H1 (cell line): ENCODE measurements at regions not wholly inside any gene's neighbourhood (a gene's known extent, or its start where the extent isn't known, plus 50 kb on each side); places are given as distances from the start of the nearest gene placed in this dataset.

Source experiments
- CTCF ChIA-PET: fragments of 300-600 bp; sonication (Branson Sonifier 250); formaldehyde crosslinking; loops from one replicate; lab custom pipeline; 2021; ENCODE audit not compliant: partially characterized antibody; lab: Charles Lee
- POLR2A ChIA-PET: fragments of 300-600 bp; sonication (Branson Sonifier 250); formaldehyde crosslinking; loops from one replicate; lab custom pipeline; 2021; ENCODE audit warnings: inconsistent platforms; ENCODE audit not compliant: partially characterized antibody; lab: Charles Lee
- DNase-seq, 2 experiments: peaks; one replicate each; pipeline versions ENCODE4 v3.0.0 to v3.0.0-alpha.2; 2010 to 2022; ENCODE audit warnings: low spot score in 2 of 2, low read depth in 1 of 2, mixed read lengths in 1 of 2
- FAIRE-seq: peaks from 2 replicates; lab custom pipeline; 2011; peaks lifted over from hg19 to GRCh38; lab: Jason Lieb, UNC
- H2AFZ ChIP-seq: 2 replicates; pipeline ENCODE4 v1.8.1; 2012; ENCODE audit warnings: low read length, inconsistent platforms
- H2AK5ac ChIP-seq: 2 replicates; pipeline ENCODE4 v1.6.1; 2013; ENCODE audit warnings: low read depth, low read length
- H2BK120ac ChIP-seq: replicated peaks from 2 replicates; pipeline ENCODE3; 2013; ENCODE audit warnings: low read depth, low read length, inconsistent platforms
- H2BK12ac ChIP-seq: 2 replicates; pipeline ENCODE4 v1.6.1; 2013; ENCODE audit warnings: low read depth, low read length
- H2BK15ac ChIP-seq: 2 replicates; pipeline ENCODE4 v1.6.1; 2013; ENCODE audit warnings: low read length
- H2BK20ac ChIP-seq: 2 replicates; pipeline ENCODE4 v1.6.1; 2013; ENCODE audit warnings: low read length
- H2BK5ac ChIP-seq: 2 replicates; pipeline ENCODE4 v1.6.1; 2013; ENCODE audit warnings: low read depth, low read length
- H3K14ac ChIP-seq: 2 replicates; pipeline ENCODE4 v1.6.1; 2013; ENCODE audit warnings: inconsistent platforms; ENCODE audit not compliant: insufficient read length
- H3K18ac ChIP-seq: 2 replicates; pipeline ENCODE4 v1.6.1; 2013; ENCODE audit warnings: low read length; ENCODE audit errors: extremely low read depth
- H3K23ac ChIP-seq: 2 replicates; pipeline ENCODE4 v1.6.1; 2013; ENCODE audit warnings: inconsistent platforms; ENCODE audit not compliant: insufficient read length
- H3K23me2 ChIP-seq: 2 replicates; pipeline ENCODE4 v1.6.1; 2013; ENCODE audit warnings: low read depth, low read length
- H3K27ac ChIP-seq: 2 replicates; pipeline ENCODE4 v1.6.1; 2011; ENCODE audit warnings: low read depth, low read length, inconsistent platforms
- H3K27me3 ChIP-seq, 4 experiments: replicated peaks in 1 of 4; 1 replicate in 1 of 4; 2 replicates in 3 of 4; pipeline versions ENCODE4 v1.6.1 to v1.8.1; 2011 to 2013; ENCODE audit warnings: low read length in 3 of 4, mild to moderate bottlenecking in 3 of 4, inconsistent platforms in 2 of 4, mixed read lengths in 2 of 4, moderate library complexity in 1 of 4; ENCODE audit not compliant: control insufficient read depth in 3 of 4, insufficient read depth in 3 of 4; ENCODE audit errors: extremely low read depth in 1 of 4
- H3K36me3 ChIP-seq, 4 experiments: 2 replicates each; pipeline versions ENCODE4 v1.6.1 to v1.8.1; 2011 to 2013; ENCODE audit warnings: mild to moderate bottlenecking in 4 of 4, low read length in 3 of 4, moderate library complexity in 2 of 4, control low read depth in 1 of 4, inconsistent platforms in 1 of 4; ENCODE audit not compliant: insufficient read depth in 4 of 4, control insufficient read depth in 2 of 4
- H3K4ac ChIP-seq: replicated peaks from 2 replicates; pipeline ENCODE3; 2013; ENCODE audit warnings: low read length, low read depth, mixed read lengths, inconsistent platforms; ENCODE audit not compliant: insufficient read length
- H3K4me1 ChIP-seq, 4 experiments: replicated peaks in 1 of 4; 1 replicate in 1 of 4; 2 replicates in 3 of 4; pipeline versions ENCODE4 v1.6.1 to v1.8.1; 2011 to 2013; ENCODE audit warnings: low read length in 3 of 4, inconsistent platforms in 2 of 4, mixed read lengths in 1 of 4; ENCODE audit not compliant: insufficient read depth in 4 of 4, control insufficient read depth in 3 of 4
- H3K4me2 ChIP-seq, 2 experiments: 2 replicates each; pipeline versions ENCODE4 v1.6.1 to v1.8.1; 2011 to 2013; ENCODE audit warnings: low read depth in 2 of 2, low read length in 2 of 2, control low read depth in 1 of 2, inconsistent platforms in 1 of 2, mild to moderate bottlenecking in 1 of 2; ENCODE audit not compliant: insufficient read depth in 1 of 2
- H3K4me3 ChIP-seq, 4 experiments: fragments of 200-600, 300-600 bp in 1 of 4; sonication (generic), shearing (Covaris generic), sonication (Bioruptor Twin) in 1 of 4; 2 replicates each; pipeline versions ENCODE4 v1.5.1 to v1.8.1; 2011 to 2016; ENCODE audit warnings: low read length in 4 of 4, low read depth in 3 of 4, control low read depth in 2 of 4, inconsistent platforms in 2 of 4, mild to moderate bottlenecking in 2 of 4, mixed read lengths in 1 of 4, moderate library complexity in 1 of 4; ENCODE audit not compliant: insufficient read depth in 2 of 4; ENCODE audit errors: extremely low read depth in 1 of 4
- H3K56ac ChIP-seq: replicated peaks from 2 replicates; pipeline ENCODE3; 2013; ENCODE audit warnings: low read depth, mild to moderate bottlenecking, mixed read lengths, low read length, inconsistent platforms; ENCODE audit not compliant: insufficient read length
- H3K79me1 ChIP-seq: 2 replicates; pipeline ENCODE4 v1.6.1; 2013; ENCODE audit warnings: low read depth, low read length, control low read depth
- H3K79me2 ChIP-seq, 2 experiments: 2 replicates each; pipeline versions ENCODE4 v1.6.1 to v1.8.1; 2012 to 2013; ENCODE audit warnings: low read length in 2 of 2, mild to moderate bottlenecking in 2 of 2, inconsistent platforms in 1 of 2; ENCODE audit not compliant: insufficient read depth in 2 of 2, control insufficient read depth in 1 of 2
- H3K9ac ChIP-seq, 4 experiments: replicated peaks in 1 of 4; 1 replicate in 1 of 4; 2 replicates in 3 of 4; pipeline versions ENCODE4 v1.6.1 to v1.8.1; 2011 to 2013; ENCODE audit warnings: low read depth in 3 of 4, low read length in 3 of 4, control low read depth in 2 of 4, mild to moderate bottlenecking in 2 of 4, moderate library complexity in 2 of 4, inconsistent platforms in 1 of 4; ENCODE audit errors: extremely low read depth in 1 of 4
- H3K9me3 ChIP-seq, 2 experiments: 2 replicates each; pipeline versions ENCODE4 v1.6.1 to v1.8.1; 2012 to 2013; ENCODE audit warnings: mild to moderate bottlenecking in 2 of 2, moderate library complexity in 2 of 2, control low read depth in 1 of 2, inconsistent platforms in 1 of 2, low read depth in 1 of 2, low read length in 1 of 2, mixed read lengths in 1 of 2; ENCODE audit not compliant: insufficient read depth in 2 of 2
- H4K20me1 ChIP-seq, 2 experiments: replicated peaks in 1 of 2; 2 replicates each; pipeline versions ENCODE3 to v1.8.1; 2011 to 2013; ENCODE audit warnings: inconsistent platforms in 2 of 2, low read length in 2 of 2, mild to moderate bottlenecking in 1 of 2; ENCODE audit not compliant: insufficient read depth in 2 of 2, control insufficient read depth in 1 of 2
- H4K5ac ChIP-seq: 2 replicates; pipeline ENCODE4 v1.6.1; 2013; ENCODE audit warnings: low read length, low read depth, mixed read lengths, inconsistent platforms; ENCODE audit not compliant: insufficient read length
- H4K8ac ChIP-seq: 2 replicates; pipeline ENCODE4 v1.8.0; 2013; ENCODE audit warnings: mild to moderate bottlenecking, moderate library complexity, low read length, inconsistent platforms; ENCODE audit not compliant: insufficient read depth; ENCODE audit errors: extremely low read depth
- H4K91ac ChIP-seq: replicated peaks from 2 replicates; pipeline ENCODE3; 2013; ENCODE audit warnings: low read length, mixed read lengths, inconsistent platforms; ENCODE audit not compliant: insufficient read length
- CREB1 ChIP-seq: IDR thresholded peaks from 2 replicates; pipeline ENCODE4 v1.6.1; 2012; ENCODE audit warnings: inconsistent platforms
- HDAC2 ChIP-seq, 2 experiments: fragments of 300-600 bp in 1 of 2; sonication (generic) in 1 of 2; IDR thresholded peaks; 2 replicates each; pipeline ENCODE4 v1.6.1; 2011 to 2012; ENCODE audit warnings: low read depth in 2 of 2, low read length in 2 of 2, mild to moderate bottlenecking in 2 of 2, moderate library complexity in 2 of 2, borderline replicate concordance in 1 of 2, inconsistent platforms in 1 of 2
- KDM1A ChIP-seq: fragments of 200-600, 300-600 bp; sonication (generic); IDR thresholded peaks from 2 replicates; pipeline ENCODE4 v1.7.1; 2016; ENCODE audit warnings: mild to moderate bottlenecking, low read length, borderline replicate concordance
- POU5F1 ChIP-seq: IDR thresholded peaks from 2 replicates; pipeline ENCODE4 v1.6.1; 2011; ENCODE audit warnings: low read depth, mild to moderate bottlenecking, low read length, moderate library complexity
- RXRA ChIP-seq: IDR thresholded peaks from 2 replicates; pipeline ENCODE4 v1.6.1; 2011; ENCODE audit warnings: low read depth, mild to moderate bottlenecking, low read length, moderate library complexity; ENCODE audit not compliant: insufficient read depth
- WGBS, 2 experiments: shearing (Covaris generic) in 1 of 2; methylation state at CpG; one replicate each; pipeline versions ENCODE4 v1.1.6 to v1.1.7; 2013 to 2015; ENCODE audit warnings: low lambda C conversion rate in 2 of 2, mixed read lengths in 2 of 2, inconsistent platforms in 1 of 2, low coverage in 1 of 2, missing lambda C conversion rate in 1 of 2; ENCODE audit not compliant: insufficient replicate concordance in 2 of 2, insufficient coverage in 1 of 2, insufficient read length in 1 of 2; ENCODE audit errors: extremely low coverage in 1 of 2, missing lambda C conversion rate in 1 of 2; 5-methylcytosine and 5-hydroxymethylcytosine counted together

GRCh38 chr4:23207059-23207458, 514.3 kb downstream of the GBA3 start:
- Histone ChIP-seq H4K5ac (no peak overlapping the region), H3K4me3 (no peak overlapping the region), H3K27me3 (no peaks in the 10 kb centered on the region), H2AK5ac (no peak overlapping the region), H2BK15ac (no peak overlapping the region), H3K4ac (no peak overlapping the region), H4K20me1 (no peaks in the 10 kb centered on the region), H2BK120ac (no peak overlapping the region), H3K56ac (no peak overlapping the region), H3K23me2 (no peaks in the 10 kb centered on the region), H3K4me1 (peaks cover 0 to 4% (median 0%) of the 10 kb centered on the region in 4 experiments; a peak in 1 of 7 replicates), H3K4me2 (no peak overlapping the region), H4K8ac (no peak overlapping the region), H2BK12ac (no peak overlapping the region), H2BK20ac (no peak overlapping the region), H2BK5ac (no peak overlapping the region), H3K23ac (no peak overlapping the region), H3K36me3 (no peaks in the 10 kb centered on the region; a peak in 1 of 8 replicates), H3K27ac (no peak overlapping the region), H3K79me1 (no peaks in the 10 kb centered on the region), H3K9me3 (peaks cover 0 to 4% of the 10 kb centered on the region in 2 experiments; a peak in 2 of 4 replicates), H3K9ac (no peak overlapping the region), H3K14ac (no peak overlapping the region), H3K18ac (no peak overlapping the region), H3K79me2 (no peaks in the 10 kb centered on the region), H2AFZ (no peak overlapping the region), H4K91ac (no peak overlapping the region)
- CTCF ChIA-PET: no interaction called here
- no peak for DNase-seq
- TF ChIP-seq HDAC2 (IDR thresholded peaks at IDR 0.05; ENCODE audit: borderline replicate concordance in 1 of 2, low read depth in 2 of 2, low read length in 2 of 2) (0 out of 4 replicates have a peak, but pooled peaks of 1 of the 2 experiments have one; percentile 30), RXRA (no peak), KDM1A (peak; percentile 74), CREB1 (no peak), POU5F1 (no peak)
- POLR2A ChIA-PET: no interaction called here
- 93% methylated on average over 1 of the region's 1 CpG; no CpG with 5 or more reads in 1 of the 2 experiments for WGBS, 2 experiments
- no peak for FAIRE-seq
